NCI-H460 (cell line): ENCODE measurements at regions not wholly inside any gene's neighbourhood (a gene's known extent, or its start where the extent isn't known, plus 50 kb on each side); places are given as distances from the start of the nearest gene placed in this dataset.

Experiments used
- DNase-seq: peaks from one replicate; pipeline ENCODE4 v3.0.0-alpha.2; 2016; ENCODE audit warnings: low read depth; ENCODE audit errors: extremely low read depth

DNA sequence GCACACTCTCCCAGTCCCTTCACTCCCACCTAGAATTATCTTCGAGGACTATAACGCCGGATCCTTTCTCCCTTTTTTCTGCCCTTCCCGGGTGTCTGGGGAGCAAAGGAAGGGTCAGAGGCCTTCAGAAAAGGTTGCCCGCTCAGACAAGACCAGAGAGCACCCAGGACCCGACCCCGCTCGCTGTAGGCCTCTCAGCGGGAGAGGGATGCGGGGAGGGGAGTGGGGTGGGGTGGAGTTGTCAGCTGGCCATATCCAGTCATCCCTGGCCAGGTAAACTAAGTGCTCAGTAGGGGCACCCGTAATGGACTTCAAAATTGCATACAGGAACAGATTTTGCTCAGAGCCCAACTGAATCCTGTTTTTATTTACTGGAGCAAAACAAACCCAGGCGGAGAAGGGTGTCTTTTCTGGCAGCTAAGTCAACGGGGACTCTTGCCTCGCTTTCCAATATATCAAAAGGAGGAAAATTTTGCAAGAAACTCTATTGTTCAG lies 65.0 kb downstream of the NOL4 start:
- no peak for DNase-seq

DNA sequence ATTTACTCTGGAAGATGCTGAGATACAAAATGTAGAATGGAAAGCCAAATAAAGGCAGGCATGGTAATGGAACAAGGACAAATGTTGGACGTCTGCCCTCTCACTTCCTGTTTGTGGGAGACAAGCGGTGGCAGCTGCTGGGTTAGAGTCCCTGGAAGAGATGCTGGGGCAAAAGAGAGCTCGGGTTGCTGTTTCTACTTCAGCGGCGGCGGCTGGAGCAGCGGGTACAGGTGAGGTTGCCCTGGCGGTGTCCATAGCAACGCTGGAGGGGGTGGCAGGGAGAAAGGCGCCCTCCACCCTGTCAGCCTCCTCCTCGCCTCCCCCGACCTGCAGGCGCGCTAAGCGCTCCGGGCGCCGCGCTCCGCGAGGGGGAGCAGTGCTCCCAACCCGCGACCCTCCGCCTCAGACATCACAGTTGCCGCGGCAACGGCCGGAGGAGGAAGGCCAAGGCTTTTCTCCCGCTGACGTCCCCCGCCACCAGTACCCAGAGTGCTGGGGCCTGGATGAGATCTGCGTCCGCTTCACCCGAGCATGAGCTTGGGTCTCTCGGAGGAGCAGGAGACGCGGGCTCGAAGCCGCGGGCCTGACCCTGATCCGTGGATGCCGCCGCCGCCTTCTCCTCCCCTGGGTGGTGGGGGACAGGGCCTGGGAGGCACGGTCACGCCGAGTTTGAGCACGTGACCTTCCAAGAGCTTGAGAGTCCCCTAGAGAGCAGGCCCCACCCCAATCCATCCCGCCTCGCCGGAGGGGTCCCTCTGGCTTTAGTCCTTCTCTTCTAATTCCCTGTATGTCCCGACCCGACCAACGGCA lies 65.6 kb downstream of the NOL4 start:
- no peak for DNase-seq

DNA sequence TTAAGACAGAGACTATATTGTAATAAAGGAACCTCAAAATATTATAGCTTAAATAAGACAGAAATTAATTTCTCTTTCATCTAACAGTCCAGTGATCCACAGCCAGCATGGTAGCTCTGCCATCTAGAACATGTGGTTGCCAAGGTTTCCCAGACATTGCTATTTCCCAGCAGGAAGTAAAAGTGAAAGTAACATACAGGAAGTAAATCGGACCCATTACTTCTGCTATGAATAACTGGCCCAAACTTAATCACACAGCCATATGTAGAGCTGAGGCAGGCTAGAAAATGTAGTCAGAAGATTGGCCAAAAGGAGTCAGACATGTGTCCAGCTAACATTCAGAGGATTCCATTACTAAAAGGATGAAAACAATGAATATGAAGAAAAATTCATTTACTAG lies 71.0 kb downstream of the NOL4 start:
- peak; percentile 15 for DNase-seq

DNA sequence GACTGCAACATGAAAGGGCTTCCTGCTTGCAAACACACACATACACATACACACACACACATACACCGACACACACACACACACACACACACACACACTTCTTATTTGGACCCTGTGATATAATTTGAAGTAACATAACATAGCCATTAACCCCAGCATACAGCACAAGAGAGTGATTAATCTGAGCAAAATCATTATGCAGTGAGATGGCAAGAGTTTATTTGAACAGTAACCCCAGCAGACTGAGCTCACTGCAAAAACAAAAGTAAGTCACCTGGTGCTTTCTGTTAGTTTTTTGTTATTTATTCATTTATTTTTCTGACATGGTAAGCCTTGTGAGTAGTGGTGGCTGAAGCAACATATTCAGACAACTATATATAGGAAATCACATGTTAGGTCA lies 93.7 kb downstream of the NOL4 start:
- DNase-seq: no peak

DNA sequence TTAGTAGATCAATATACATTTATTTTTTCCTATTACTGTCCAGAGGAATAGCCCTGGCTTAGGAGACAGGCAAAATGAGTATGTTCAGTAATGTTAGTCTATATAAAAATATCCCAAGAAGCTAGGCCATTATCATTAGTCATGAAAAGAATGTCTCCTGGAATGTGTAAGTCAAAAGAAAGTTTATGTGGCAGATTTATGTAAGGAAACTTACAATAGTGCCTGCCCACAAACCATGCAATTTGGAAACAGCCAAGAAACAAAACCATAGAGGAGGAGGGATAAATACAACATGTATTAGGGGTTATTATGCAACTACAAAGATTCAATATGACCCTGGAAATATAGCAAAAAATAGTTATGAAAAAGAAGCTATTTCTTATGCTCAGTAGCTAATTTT lies 96.3 kb downstream of the NOL4 start:
- no peak for DNase-seq

DNA sequence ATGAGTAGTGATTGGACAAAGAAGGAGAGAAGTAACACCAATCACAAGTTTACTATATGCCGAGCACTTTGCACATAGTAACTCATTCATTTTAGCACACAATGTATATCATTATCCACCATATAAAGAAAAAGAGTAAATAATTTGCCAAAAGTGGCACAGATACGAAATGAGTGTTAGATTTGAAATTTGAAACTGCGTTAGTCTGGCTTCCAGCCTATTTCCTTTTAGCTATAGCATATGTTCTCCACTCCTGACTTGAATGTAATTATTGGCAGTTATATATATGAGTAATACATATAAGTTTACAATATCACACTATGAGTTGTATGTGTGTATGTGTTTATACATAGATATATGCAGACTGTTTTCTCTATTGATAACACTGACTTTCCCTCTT lies 98.6 kb downstream of the NOL4 start:
- no peak for DNase-seq

DNA sequence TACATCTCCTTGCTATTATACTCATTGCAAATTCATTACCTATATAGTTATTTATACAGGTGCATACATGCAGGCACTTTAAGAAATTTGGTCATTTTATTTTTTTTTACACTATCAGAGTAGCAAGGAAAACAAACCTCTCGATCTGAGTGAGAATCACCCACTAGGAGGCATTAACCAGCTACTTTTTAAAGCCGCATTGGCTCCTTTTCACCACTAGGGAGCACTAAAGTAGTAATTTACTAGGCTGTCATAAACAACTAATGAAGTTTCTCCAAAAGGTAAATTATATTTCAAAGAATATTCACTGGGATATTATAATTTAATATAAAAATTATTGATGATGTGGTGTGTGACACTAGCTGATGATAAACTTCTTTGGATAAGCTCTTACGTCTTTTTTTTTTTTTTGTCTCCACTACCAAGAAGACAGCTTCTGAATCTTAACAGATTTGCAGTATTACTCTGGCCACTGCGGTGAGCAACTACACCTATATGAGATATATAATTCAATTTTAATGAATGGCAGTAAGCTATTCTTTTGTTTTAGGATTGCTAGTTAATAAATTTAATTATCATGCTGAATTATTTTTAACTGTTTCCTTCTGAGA lies 101.9 kb downstream of the NOL4 start:
- peak; percentile 52 for DNase-seq

DNA sequence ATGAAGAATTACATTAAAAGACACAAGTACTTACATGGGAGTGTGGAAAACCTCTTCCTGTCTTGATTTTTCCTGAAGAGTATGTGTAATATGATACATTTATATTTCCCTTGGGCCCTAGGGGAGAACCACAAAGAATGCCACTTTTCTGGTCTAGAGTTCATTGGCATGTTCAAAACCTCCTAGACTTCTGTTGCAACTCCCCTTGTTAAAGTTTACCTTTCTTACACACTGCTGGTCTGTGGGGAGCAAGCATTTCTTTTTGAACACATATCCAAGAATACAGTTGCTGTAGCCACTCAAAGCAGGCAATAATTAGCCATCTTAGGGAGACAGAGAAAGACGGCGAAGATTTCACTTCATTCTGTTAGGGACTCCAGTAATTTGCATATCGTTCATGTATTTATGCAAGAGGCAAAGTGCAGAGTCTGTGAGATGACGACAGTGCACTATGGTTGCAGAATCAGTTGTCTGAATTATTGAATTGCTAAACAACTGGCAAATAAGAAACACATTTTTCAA lies 103.5 kb downstream of the NOL4 start:
- no peak for DNase-seq

DNA sequence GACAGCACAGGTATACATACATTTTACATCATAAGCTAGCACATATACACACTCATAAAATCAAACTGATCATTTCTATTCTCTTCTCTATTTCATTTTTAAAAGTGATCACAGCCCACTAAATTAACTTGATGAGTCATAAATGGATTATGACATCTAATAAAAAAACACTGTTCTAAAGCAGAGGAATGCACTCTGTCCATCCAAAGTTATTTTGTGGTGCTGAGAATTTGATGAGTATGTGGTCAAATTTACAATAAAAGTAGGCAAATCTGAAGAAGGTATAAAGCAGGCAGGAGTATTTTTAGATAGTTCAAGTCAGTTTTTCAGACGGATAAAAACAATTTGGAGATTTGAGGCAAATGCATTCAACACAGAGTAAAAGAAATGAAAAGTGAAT lies 104.4 kb downstream of the NOL4 start:
- no peak for DNase-seq

DNA sequence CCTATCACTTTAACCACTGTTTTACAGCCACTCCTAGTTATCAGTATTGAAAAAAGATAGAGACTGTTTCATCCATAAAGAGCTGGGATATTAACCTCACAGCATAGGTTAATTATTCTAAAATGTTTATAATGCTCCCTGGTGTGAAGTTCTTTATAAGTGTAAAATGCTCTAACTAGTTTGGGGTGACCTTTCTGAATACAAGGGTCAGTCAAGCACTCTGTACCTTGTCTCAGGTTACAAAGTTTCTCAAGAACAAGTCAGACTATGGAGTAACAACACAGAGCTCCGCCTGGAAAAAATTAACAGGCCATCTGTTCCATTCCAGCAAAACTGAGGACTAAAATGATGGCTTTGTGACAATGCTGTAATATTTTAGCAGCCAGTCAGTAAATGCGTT lies 107.4 kb downstream of the NOL4 start:
- no peak for DNase-seq

DNA sequence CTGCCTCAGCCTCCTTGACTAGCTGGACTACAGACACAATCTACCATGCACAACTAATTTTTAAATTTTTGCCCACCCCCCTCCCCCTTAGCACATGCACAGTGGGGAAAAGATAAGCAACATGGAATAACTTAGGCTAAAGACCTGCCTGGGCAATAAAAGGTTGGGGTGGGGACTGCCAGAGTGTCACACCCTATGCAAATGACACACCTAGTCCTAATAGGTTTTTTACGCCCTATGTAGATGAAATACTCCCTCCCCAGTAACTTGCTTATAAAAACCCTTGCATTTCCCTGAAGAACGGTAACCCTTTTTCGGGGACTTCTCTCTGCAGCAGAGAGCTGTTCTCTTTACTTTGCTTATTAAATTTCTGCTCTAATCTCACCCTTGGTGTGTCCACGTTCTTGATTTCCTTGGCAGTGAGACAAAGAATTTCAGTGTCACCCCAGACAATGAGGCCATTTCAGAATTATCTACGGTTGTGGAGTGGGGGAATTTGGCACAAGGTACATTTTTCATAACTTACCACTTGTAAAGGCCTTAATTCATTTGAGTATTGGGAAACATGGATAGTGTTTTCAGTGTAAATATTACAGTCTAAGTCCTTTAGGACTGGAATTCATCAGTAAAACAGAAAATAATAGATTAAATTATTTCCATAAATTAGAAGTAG lies 109.2 kb downstream of the NOL4 start:
- DNase-seq: no peak

DNA sequence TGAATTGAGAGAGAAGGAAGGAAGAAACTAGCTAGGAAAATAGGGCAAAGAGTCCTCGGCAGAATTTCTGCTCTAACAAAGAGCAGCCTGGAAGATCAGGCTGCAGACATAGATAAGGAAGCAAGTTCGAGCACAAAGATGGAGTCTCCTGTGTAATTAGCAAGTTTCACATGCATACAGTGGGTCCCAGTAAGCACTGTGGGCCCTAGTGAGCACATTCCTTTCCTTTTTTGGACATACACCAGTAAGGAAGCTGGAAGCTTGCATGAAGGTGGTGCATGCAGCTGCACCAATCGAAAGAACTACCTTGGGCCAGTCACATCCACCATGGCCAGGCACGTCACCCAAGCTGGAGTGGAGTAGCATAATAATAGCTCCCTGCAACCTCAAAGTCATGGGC lies 109.7 kb downstream of the NOL4 start:
- no peak for DNase-seq

DNA sequence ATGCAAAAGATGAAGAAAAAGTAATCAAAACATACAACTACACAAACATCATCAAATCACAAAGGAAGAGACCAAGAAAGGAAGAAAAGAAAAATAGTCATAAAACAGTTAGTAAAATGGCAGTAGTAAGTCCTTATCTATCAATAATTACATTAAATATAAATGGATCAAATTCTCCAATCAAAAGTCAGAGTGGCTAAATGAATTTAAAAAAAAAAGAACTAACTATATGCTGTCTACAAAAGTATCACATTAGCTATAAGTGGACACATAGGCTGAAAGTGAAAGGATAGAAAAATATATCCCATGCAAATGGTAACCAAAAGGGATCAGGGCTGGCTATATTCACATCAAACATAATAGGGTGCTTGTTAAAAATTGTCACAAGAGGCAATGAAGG lies 116.5 kb downstream of the NOL4 start:
- no peak for DNase-seq

DNA sequence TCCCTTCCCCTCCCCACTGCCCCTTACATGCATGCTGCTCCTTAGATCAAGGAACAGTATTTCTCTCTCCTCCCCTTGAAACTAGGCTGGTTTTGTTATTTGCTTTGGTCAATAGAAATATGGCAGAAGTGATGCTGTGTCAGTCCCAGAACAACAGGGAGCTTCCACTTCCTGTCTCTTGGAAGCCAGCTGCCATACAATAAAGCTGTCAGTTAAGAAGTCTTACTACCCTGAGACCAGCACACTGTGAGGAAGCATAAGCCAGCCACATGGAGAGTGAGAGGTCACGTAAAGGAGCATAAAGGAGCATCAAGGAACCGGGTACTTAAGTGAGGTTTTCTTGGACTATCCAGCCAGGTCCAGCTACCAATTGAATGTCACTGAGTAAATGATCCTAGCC lies 126.6 kb downstream of the NOL4 start:
- DNase-seq: no peak

DNA sequence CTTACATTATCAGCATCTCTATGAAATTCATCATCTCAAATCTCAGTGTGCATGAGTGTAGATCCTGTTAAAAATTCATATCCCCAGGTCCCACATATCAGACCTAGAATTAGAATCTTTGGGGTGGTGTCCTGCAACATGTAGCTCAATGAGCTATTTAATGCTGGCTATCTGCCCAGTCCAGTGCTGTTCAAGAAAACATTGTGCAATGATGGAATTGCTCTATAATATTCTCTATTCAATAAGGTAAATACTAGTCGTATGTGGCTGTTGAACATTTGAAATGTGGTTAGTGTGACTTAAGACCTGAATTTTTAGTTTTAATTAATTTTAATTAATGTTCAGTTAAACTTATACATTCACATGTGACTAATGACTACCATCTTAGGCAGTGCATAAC lies 127.4 kb downstream of the NOL4 start:
- no peak for DNase-seq

DNA sequence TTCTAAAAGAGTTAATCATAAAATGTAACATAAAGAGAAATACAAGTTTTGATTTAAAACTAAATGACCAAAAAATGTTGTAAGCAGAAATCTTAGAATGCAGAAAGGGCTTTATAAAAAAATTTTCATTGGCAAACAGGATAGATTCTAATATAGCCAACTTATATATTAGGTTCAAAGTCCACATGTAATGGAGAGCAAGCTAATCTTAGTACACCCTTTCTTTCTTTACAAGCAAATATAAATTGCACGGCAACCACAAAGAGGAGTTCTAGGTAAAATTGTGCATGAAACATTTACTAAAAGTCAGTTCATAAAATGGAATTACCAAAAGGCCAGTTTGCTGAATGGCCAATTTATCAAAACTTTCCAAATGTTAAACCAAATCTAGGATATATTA lies 130.6 kb downstream of the NOL4 start:
- no peak for DNase-seq

DNA sequence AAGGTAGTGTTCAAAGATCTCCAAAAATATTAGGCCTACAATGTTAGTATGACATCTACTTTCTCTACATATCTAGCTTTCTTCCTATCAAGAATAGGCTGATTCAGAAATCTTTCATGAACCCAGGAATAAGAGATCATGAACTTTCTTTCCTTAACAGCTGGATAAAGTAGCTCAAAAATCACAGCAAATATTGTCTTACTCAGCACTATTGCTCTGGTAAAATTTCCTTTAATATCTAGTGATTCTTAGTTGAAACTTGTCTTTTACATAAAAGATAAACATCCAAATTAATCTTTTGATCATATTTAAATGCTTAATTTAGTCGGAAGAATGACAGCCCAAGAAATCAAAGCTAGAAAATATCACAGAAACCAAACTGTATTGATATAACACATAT lies 131.9 kb downstream of the NOL4 start:
- no peak for DNase-seq

DNA sequence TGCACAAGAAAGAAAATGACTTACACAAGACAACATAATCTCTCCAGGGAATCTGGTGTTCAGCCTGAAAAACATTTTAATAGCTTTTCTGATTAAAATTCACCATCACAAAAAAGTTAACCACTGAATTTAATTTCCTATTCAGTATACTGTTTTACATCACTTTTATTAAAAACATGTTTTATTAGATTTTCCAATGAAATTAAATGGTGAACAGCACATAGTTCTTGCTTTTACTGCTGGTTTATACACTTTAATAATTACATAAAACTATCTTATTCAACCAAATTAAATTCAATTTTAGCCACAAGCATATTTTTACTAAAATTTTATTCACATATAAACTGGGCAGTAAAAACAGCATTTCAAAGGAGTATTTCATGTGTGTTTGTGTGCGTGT lies 138.3 kb downstream of the NOL4 start:
- DNase-seq: no peak

DNA sequence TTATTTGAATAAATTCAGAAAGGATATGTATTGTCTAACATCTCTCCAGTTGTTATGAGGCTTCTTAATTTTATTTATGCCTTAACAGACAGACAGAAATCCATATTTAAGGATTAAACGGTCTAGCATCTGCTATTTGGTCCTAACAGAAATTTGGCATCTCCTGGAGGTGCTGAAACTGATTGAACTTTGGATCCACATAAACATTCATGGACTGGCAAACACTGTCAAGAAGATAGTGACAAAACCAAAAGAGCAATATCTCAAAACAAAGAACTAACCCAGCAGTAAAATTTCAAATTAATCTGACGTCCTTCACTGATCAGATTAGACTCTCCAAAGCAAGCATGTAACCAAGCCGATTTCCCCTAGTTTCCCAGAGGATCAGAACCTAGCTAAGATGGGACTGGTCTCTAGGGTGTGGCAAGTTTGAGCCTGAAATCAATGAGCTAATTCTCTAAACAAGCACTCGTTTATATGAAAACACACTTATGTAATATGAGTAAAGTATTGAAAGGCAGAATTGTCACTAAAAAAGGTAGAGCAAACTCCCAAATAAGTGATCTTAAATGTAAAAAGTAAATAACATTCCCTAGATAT lies 139.5 kb downstream of the NOL4 start:
- DNase-seq: no peak

DNA sequence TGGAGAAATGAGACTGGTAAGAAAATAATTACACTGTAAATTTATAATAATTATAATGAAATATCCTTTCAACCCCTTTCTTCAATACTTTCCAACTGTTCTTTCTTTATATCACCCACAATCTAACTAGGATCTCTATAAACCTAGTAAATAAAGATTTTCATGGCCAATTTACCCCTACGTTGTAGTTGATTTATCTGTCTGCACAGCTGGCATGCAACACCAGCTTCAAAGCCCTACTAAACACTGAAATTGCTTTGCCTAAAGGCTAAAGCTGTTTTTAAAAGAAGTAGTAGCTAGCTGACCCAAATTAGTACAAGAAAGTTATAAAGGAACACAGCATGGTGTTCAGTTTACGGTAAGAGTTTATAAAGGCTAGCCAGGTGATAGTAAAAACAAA lies 140.1 kb downstream of the NOL4 start:
- DNase-seq: no peak

DNA sequence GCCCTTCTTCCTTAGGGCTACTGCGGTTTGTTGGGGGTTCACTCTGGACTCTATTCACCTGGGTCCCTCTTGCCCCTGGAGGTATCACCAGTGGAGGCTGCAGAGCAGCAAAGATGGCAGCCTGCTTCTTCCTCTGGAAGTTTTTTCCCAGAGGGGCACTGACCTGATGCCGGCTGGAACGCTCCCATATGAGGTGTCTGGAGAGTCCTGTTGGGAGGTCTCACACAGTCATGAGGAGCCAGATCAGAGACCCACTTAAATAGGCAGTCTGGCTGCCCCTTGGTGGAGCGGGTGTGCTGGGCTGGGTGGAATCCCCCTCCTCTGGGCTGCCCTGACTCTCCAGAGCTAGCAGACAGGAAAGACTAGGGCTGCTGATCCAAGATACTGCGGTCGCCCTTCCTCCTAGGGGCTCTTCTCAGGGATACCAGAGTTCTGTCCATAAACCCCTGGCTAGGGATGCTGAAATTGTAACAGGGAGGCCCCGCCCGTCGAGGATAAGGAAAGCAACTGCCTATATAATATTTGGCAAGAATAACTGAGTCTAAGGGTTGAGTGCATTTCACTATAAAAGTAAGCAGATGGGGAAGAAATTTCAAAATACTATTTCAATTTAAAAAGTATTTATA lies 140.7 kb downstream of the NOL4 start:
- DNase-seq: no peak
